ENCODE measurements at regions not wholly inside any gene's neighbourhood (a gene's known extent, or its start where the extent isn't known, plus 50 kb on each side); places are given as distances from the start of the nearest gene placed in this dataset.

GRCh38 chr2:2787301-2787907, 456.3 kb upstream of the MYT1L start:
- Histone ChIP-seq H3K9me2 (replicated peaks; ENCODE audit: control insufficient read depth, low read length) (no peaks in the 10 kb centered on the region), H3K9me3 (ENCODE audit: control insufficient read depth, insufficient read depth, low read length) (no peaks in the 10 kb centered on the region; the same call in 1 of the 2 replicates), H3F3A (ENCODE audit: control insufficient read depth, insufficient read depth) (no peaks in the 10 kb centered on the region), H3K4me2 (ENCODE audit: low read length) (no peak overlapping the region), H3K27me3 (ENCODE audit: control insufficient read depth, low read length) (no peaks in the 10 kb centered on the region), H3K27ac (ENCODE audit: low read depth, low read length) (no peak overlapping the region), H3K4me1 (ENCODE audit: control insufficient read depth, low read length) (no peaks in the 10 kb centered on the region), H4K20me1 (ENCODE audit: control insufficient read depth, insufficient read depth, low read depth, low read length) (no peaks in the 10 kb centered on the region), H3K79me2 (ENCODE audit: control insufficient read depth, low read length) (no peaks in the 10 kb centered on the region), H3K36me3 (ENCODE audit: control insufficient read depth, low read length) (no peaks in the 10 kb centered on the region), H3K4me3 (ENCODE audit: low read length) (no peak overlapping the region)
- TF ChIP-seq CTCF (IDR thresholded peaks at IDR 0.05; ENCODE audit: low read depth, low read length, poor library complexity, severe bottlenecking) = no peak
- TF ChIP-seq EZH2phosphoT487 (IDR thresholded peaks at IDR 0.05; ENCODE audit: borderline replicate concordance, low read length) = no peak

GRCh38 chr2:2782007-2782406, 450.9 kb upstream of the MYT1L start:
- Histone ChIP-seq H3K27me3 (ENCODE audit: control insufficient read depth, low read length) (no peaks in the 10 kb centered on the region), H3K4me1 (ENCODE audit: control insufficient read depth, low read length) (no peaks in the 10 kb centered on the region), H3K79me2 (ENCODE audit: control insufficient read depth, low read length) (no peaks in the 10 kb centered on the region), H3K4me3 (ENCODE audit: low read length) (no peak overlapping the region), H3K36me3 (ENCODE audit: control insufficient read depth, low read length) (no peaks in the 10 kb centered on the region), H3K27ac (ENCODE audit: low read depth, low read length) (no peak overlapping the region), H3F3A (ENCODE audit: control insufficient read depth, insufficient read depth) (no peaks in the 10 kb centered on the region), H3K9me3 (ENCODE audit: control insufficient read depth, insufficient read depth, low read length) (no peaks in the 10 kb centered on the region; the same call in 1 of the 2 replicates), H3K9me2 (replicated peaks; ENCODE audit: control insufficient read depth, low read length) (no peaks in the 10 kb centered on the region), H3K4me2 (ENCODE audit: low read length) (no peak overlapping the region), H4K20me1 (ENCODE audit: control insufficient read depth, insufficient read depth, low read depth, low read length) (no peaks in the 10 kb centered on the region)
- no peak for TF ChIP-seq EZH2phosphoT487 (IDR thresholded peaks at IDR 0.05; ENCODE audit: borderline replicate concordance, low read length)

GRCh38 chr2:2779727-2780126, 448.7 kb upstream of the MYT1L start:
- peaks cover 3% of the 10 kb centered on the region; the same call in 1 of the 2 replicates for H3K9me3 ChIP-seq (ENCODE audit: control insufficient read depth, insufficient read depth, low read length)
- no peaks in the 10 kb centered on the region for H3K36me3 ChIP-seq (ENCODE audit: control insufficient read depth, low read length)
- H3K27ac ChIP-seq (ENCODE audit: low read depth, low read length) = no peak overlapping the region
- H3F3A ChIP-seq (ENCODE audit: control insufficient read depth, insufficient read depth) = no peaks in the 10 kb centered on the region
- no peaks in the 10 kb centered on the region for H3K9me2 ChIP-seq (replicated peaks; ENCODE audit: control insufficient read depth, low read length)
- no peaks in the 10 kb centered on the region for H4K20me1 ChIP-seq (ENCODE audit: control insufficient read depth, insufficient read depth, low read depth, low read length)
- no peak overlapping the region for H3K4me2 ChIP-seq (ENCODE audit: low read length)
- no peaks in the 10 kb centered on the region for H3K79me2 ChIP-seq (ENCODE audit: control insufficient read depth, low read length)
- TF ChIP-seq EZH2phosphoT487 (IDR thresholded peaks at IDR 0.05; ENCODE audit: borderline replicate concordance, low read length) (no peak), CTCF (IDR thresholded peaks at IDR 0.05; ENCODE audit: low read depth, low read length, poor library complexity, severe bottlenecking) (no peak)
- no peaks in the 10 kb centered on the region for H3K4me1 ChIP-seq (ENCODE audit: control insufficient read depth, low read length)
- no peaks in the 10 kb centered on the region for H3K27me3 ChIP-seq (ENCODE audit: control insufficient read depth, low read length)
- H3K4me3 ChIP-seq (ENCODE audit: low read length) = no peak overlapping the region

- Histone ChIP-seq H3K4me2 (ENCODE audit: low read length) (no peak overlapping the region), H3K9me2 (replicated peaks; ENCODE audit: control insufficient read depth, low read length) (no peaks in the 10 kb centered on the region), H3K36me3 (ENCODE audit: control insufficient read depth, low read length) (no peaks in the 10 kb centered on the region), H3K27ac (ENCODE audit: low read depth, low read length) (no peak overlapping the region), H3F3A (ENCODE audit: control insufficient read depth, insufficient read depth) (no peaks in the 10 kb centered on the region), H3K4me3 (ENCODE audit: low read length) (no peak overlapping the region), H4K20me1 (ENCODE audit: control insufficient read depth, insufficient read depth, low read depth, low read length) (no peaks in the 10 kb centered on the region), H3K79me2 (ENCODE audit: control insufficient read depth, low read length) (no peaks in the 10 kb centered on the region), H3K27me3 (ENCODE audit: control insufficient read depth, low read length) (no peaks in the 10 kb centered on the region), H3K9me3 (ENCODE audit: control insufficient read depth, insufficient read depth, low read length) (peaks cover 3% of the 10 kb centered on the region; the same call in 1 of the 2 replicates), H3K4me1 (ENCODE audit: control insufficient read depth, low read length) (no peaks in the 10 kb centered on the region)
- TF ChIP-seq EZH2phosphoT487 (IDR thresholded peaks at IDR 0.05; ENCODE audit: borderline replicate concordance, low read length) = no peak
- no peak for TF ChIP-seq CTCF (IDR thresholded peaks at IDR 0.05; ENCODE audit: low read depth, low read length, poor library complexity, severe bottlenecking)
These were observed 446.8 kb upstream of the MYT1L start for GRCh38 chr2:2777876-2778275.

Data from DOHH2 (cell line).